Neural cell (in vitro differentiated cells): ENCODE measurements at regions not wholly inside any gene's neighbourhood (a gene's known extent, or its start where the extent isn't known, plus 50 kb on each side); places are given as distances from the start of the nearest gene placed in this dataset.

Experiments used
- H2AFZ ChIP-seq: fragments of 200-600, 300-800 bp; sonication (generic), shearing (Covaris generic); 2 replicates; pipeline ENCODE4 v1.6.0; 2014; ENCODE audit warnings: low read depth, mild to moderate bottlenecking, antibody characterized with exemption, low read length, moderate library complexity
- H3F3A ChIP-seq: fragments of 200-600 bp; shearing (Covaris generic); 2 replicates; pipeline ENCODE4 v1.6.1; 2016; ENCODE audit warnings: mild to moderate bottlenecking, moderate library complexity, mixed read lengths, antibody characterized with exemption, low read length; ENCODE audit not compliant: insufficient read depth, poor library complexity, severe bottlenecking
- H3K27ac ChIP-seq: fragments of 200-600, 300-800 bp; sonication (generic), shearing (Covaris generic); 2 replicates; pipeline ENCODE4 v1.5.1; 2014; ENCODE audit warnings: mild to moderate bottlenecking, low read length, moderate library complexity
- H3K27me3 ChIP-seq: fragments of 300-800, 200-600 bp; sonication (generic), shearing (Covaris generic); 2 replicates; pipeline ENCODE4 v1.6.0; 2014; ENCODE audit warnings: mild to moderate bottlenecking, low read depth, low read length, moderate library complexity; ENCODE audit not compliant: insufficient read depth
- H3K36me3 ChIP-seq: fragments of 300-800, 200-600 bp; sonication (generic), shearing (Covaris generic); 2 replicates; pipeline ENCODE4 v1.5.1; 2014; ENCODE audit warnings: mild to moderate bottlenecking, antibody characterized with exemption, low read length, moderate library complexity; ENCODE audit not compliant: insufficient read depth
- H3K4me2 ChIP-seq: fragments of 300-800, 200-600 bp; sonication (generic), shearing (Covaris generic); 2 replicates; pipeline ENCODE4 v1.6.0; 2014; ENCODE audit warnings: mild to moderate bottlenecking, low read length
- H3K4me3 ChIP-seq: fragments of 300-800, 200-600 bp; sonication (generic), shearing (Covaris generic); 2 replicates; pipeline ENCODE4 v1.5.1; 2014; ENCODE audit warnings: mild to moderate bottlenecking, low read length, moderate library complexity
- H3K79me2 ChIP-seq: fragments of 200-600 bp; shearing (Covaris generic); replicated peaks from 2 replicates; pipeline ENCODE4 v1.6.0; 2014; ENCODE audit warnings: mild to moderate bottlenecking, low read length, moderate library complexity; ENCODE audit not compliant: insufficient read depth
- H3K9ac ChIP-seq: fragments of 300-800, 200-600 bp; sonication (generic), shearing (Covaris generic); 2 replicates; pipeline ENCODE4 v1.6.1; 2016; ENCODE audit warnings: mild to moderate bottlenecking, low read length, mixed read lengths
- H3K9me2 ChIP-seq: fragments of 200-600 bp; shearing (Covaris generic); 2 replicates; pipeline ENCODE4 v1.6.1; 2016; ENCODE audit warnings: mild to moderate bottlenecking, low read length, mixed read lengths; ENCODE audit not compliant: insufficient read depth
- H3K9me3 ChIP-seq: fragments of 200-600, 300-800 bp; sonication (generic), shearing (Covaris generic); 2 replicates; pipeline ENCODE4 v1.6.1; 2016; ENCODE audit warnings: mild to moderate bottlenecking, mixed run types, low read length, moderate library complexity, mixed read lengths
- H4K20me1 ChIP-seq: fragments of 200-600 bp; shearing (Covaris generic); 2 replicates; pipeline ENCODE4 v1.6.1; 2016; ENCODE audit warnings: mild to moderate bottlenecking, mixed run types; ENCODE audit not compliant: insufficient read depth
- CTCF ChIP-seq: fragments of 450-650 bp; IDR thresholded peaks from 2 replicates; pipeline ENCODE4 v1.5.1; 2014; ENCODE audit warnings: antibody characterized with exemption, mild to moderate bottlenecking, moderate library complexity; ENCODE audit not compliant: poor library complexity, severe bottlenecking
- EP300 ChIP-seq: fragments of 450-650 bp; conservative IDR thresholded peaks from 2 replicates; pipeline ENCODE4 v1.6.1; 2014; ENCODE audit warnings: antibody characterized with exemption, mild to moderate bottlenecking, moderate library complexity; ENCODE audit not compliant: poor library complexity, severe bottlenecking
- EZH2 ChIP-seq: fragments of 200-600, 300-800 bp; shearing (Covaris generic), sonication (generic); IDR thresholded peaks from 2 replicates; pipeline ENCODE4 v1.6.1; 2014; ENCODE audit warnings: antibody characterized with exemption, low read length, borderline replicate concordance, mild to moderate bottlenecking; ENCODE audit not compliant: insufficient read depth, poor library complexity, severe bottlenecking
- MXI1 ChIP-seq: fragments of 450-650 bp; conservative IDR thresholded peaks from 2 replicates; pipeline ENCODE4 v1.6.1; 2014; ENCODE audit warnings: antibody characterized with exemption, mild to moderate bottlenecking; ENCODE audit not compliant: poor library complexity, severe bottlenecking
- POLR2AphosphoS5 ChIP-seq: IDR thresholded peaks from 2 replicates; pipeline ENCODE4 v1.6.1; 2012
- RAD21 ChIP-seq: fragments of 450-650 bp; conservative IDR thresholded peaks from 2 replicates; pipeline ENCODE4 v1.6.1; 2014; ENCODE audit warnings: antibody characterized with exemption, mild to moderate bottlenecking, moderate library complexity
- SMC3 ChIP-seq: fragments of 450-650 bp; conservative IDR thresholded peaks from 2 replicates; pipeline ENCODE4 v1.6.1; 2014; ENCODE audit warnings: antibody characterized with exemption, mild to moderate bottlenecking, moderate library complexity; ENCODE audit not compliant: poor library complexity
- TAF1 ChIP-seq: IDR thresholded peaks from 2 replicates; pipeline ENCODE4 v1.6.1; 2012; ENCODE audit warnings: low read depth
- TF ChIP-seq, protein P1 (sequence below): IDR thresholded peaks from 2 replicates; pipeline ENCODE4 v1.6.1; 2012; ENCODE audit warnings: borderline replicate concordance

DNA sequence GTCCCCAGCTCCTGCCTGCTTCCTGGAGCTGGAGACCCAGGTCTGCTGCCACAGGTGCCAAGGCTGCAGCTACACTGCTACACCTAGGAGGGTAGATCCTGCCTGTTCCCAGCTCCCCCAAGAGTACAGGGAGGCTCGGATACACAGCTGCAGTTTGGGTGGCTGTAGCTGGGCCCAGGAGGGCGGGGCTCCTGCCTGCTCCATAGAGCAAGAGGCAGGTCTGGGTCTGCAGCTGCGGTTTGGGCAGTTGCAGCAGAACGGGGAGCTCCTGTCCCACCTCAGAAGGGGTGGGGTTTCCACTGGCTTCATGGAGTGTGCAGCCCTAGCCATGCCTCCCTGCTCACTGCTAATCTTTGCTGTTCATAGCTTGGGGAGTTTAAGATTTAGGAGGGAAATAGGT, 199.0 kb downstream of the NUFIP1 start:
- H3F3A ChIP-seq, result no peaks in the 10 kb centered on the region
- no peaks in the 10 kb centered on the region for H3K27me3 ChIP-seq
- H4K20me1 ChIP-seq, result no peaks in the 10 kb centered on the region
- no peak for TF ChIP-seq POLR2AphosphoS5
- no peak for TF ChIP-seq SMC3
- TF ChIP-seq TAF1, result no peak
- TF ChIP-seq CTCF, result no peak
- TF ChIP-seq, protein P1, sequence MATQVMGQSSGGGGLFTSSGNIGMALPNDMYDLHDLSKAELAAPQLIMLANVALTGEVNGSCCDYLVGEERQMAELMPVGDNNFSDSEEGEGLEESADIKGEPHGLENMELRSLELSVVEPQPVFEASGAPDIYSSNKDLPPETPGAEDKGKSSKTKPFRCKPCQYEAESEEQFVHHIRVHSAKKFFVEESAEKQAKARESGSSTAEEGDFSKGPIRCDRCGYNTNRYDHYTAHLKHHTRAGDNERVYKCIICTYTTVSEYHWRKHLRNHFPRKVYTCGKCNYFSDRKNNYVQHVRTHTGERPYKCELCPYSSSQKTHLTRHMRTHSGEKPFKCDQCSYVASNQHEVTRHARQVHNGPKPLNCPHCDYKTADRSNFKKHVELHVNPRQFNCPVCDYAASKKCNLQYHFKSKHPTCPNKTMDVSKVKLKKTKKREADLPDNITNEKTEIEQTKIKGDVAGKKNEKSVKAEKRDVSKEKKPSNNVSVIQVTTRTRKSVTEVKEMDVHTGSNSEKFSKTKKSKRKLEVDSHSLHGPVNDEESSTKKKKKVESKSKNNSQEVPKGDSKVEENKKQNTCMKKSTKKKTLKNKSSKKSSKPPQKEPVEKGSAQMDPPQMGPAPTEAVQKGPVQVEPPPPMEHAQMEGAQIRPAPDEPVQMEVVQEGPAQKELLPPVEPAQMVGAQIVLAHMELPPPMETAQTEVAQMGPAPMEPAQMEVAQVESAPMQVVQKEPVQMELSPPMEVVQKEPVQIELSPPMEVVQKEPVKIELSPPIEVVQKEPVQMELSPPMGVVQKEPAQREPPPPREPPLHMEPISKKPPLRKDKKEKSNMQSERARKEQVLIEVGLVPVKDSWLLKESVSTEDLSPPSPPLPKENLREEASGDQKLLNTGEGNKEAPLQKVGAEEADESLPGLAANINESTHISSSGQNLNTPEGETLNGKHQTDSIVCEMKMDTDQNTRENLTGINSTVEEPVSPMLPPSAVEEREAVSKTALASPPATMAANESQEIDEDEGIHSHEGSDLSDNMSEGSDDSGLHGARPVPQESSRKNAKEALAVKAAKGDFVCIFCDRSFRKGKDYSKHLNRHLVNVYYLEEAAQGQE, result no peak
- no peak for TF ChIP-seq MXI1
- no peak for TF ChIP-seq EP300
- no peak for TF ChIP-seq EZH2
- TF ChIP-seq RAD21, result no peak
- H2AFZ ChIP-seq, result no peak overlapping the region
- H3K27ac ChIP-seq, result no peak overlapping the region
- H3K79me2 ChIP-seq, result no peaks in the 10 kb centered on the region
- no peak overlapping the region for H3K4me2 ChIP-seq
- no peak overlapping the region for H3K4me3 ChIP-seq
- no peaks in the 10 kb centered on the region for H3K9me3 ChIP-seq
- no peak overlapping the region for H3K9ac ChIP-seq
- H3K36me3 ChIP-seq, result no peaks in the 10 kb centered on the region
- no peaks in the 10 kb centered on the region for H3K9me2 ChIP-seq

- Histone ChIP-seq H3K27ac (no peak overlapping the region), H3K9me3 (no peaks in the 10 kb centered on the region), H3K36me3 (no peaks in the 10 kb centered on the region), H3K4me3 (no peak overlapping the region), H3K27me3 (no peaks in the 10 kb centered on the region), H4K20me1 (no peaks in the 10 kb centered on the region), H3K9ac (no peak overlapping the region), H3F3A (no peaks in the 10 kb centered on the region), H3K9me2 (no peaks in the 10 kb centered on the region), H2AFZ (no peak overlapping the region), H3K4me2 (no peak overlapping the region), H3K79me2 (no peaks in the 10 kb centered on the region)
- TF ChIP-seq RAD21, result no peak
- no peak for TF ChIP-seq TAF1
- no peak for TF ChIP-seq MXI1
- TF ChIP-seq, protein P1, result no peak
- no peak for TF ChIP-seq EP300
- TF ChIP-seq SMC3, result no peak
- no peak for TF ChIP-seq EZH2
- no peak for TF ChIP-seq CTCF
- no peak for TF ChIP-seq POLR2AphosphoS5
These were observed 201.7 kb downstream of the NUFIP1 start for GRCh38 chr13:44787617-44788016.
